Stomach (tissue), 8 donors: ENCODE measurements at regions not wholly inside any gene's neighbourhood (a gene's known extent, or its start where the extent isn't known, plus 50 kb on each side); places are given as distances from the start of the nearest gene placed in this dataset.

ENCODE experiments used
- DNase-seq, 2 donors: peaks; one replicate each; pipeline versions ENCODE4 v3.0.0 to v3.0.0-alpha.2; 2013 to 2019
- H3K27ac ChIP-seq, 5 donors: fragments of 200-600 bp in 4 of 5; sonication (generic) in 4 of 5; one replicate each; pipeline ENCODE4 v1.5.1; 2013 to 2019; ENCODE audit warnings: mild to moderate bottlenecking in 1 of 5, moderate library complexity in 1 of 5
- H3K27me3 ChIP-seq, 3 donors: fragments of 200-600 bp; sonication (generic); one replicate each; pipeline ENCODE4 v1.5.1; 2017 to 2019; ENCODE audit warnings: mixed run types in 1 of 3
- H3K36me3 ChIP-seq, 4 donors: fragments of 200-600 bp; sonication (generic); 1 replicate in 3 of 4; 2 replicates in 1 of 4; pipeline ENCODE4 v1.5.1; 2016 to 2019
- H3K4me1 ChIP-seq, 4 donors: fragments of 200-600 bp; sonication (generic); one replicate each; pipeline ENCODE4 v1.5.1; 2016 to 2019
- H3K4me3 ChIP-seq, 4 donors: fragments of 200-600 bp; sonication (generic) in 3 of 4; one replicate each; pipeline ENCODE4 v1.5.1; 2016 to 2019; ENCODE audit warnings: mild to moderate bottlenecking in 1 of 4
- H3K9me3 ChIP-seq, 4 donors: fragments of 200-600 bp; sonication (generic); one replicate each; pipeline ENCODE4 v1.5.1; 2016 to 2019
- EP300 ChIP-seq: sonication (generic); formaldehyde crosslinking; IDR thresholded peaks from one replicate; pipeline ENCODE4 v1.6.1; 2017; ENCODE audit warnings: antibody characterized with exemption
- POLR2A ChIP-seq, 4 donors: fragments of 450-650 bp; IDR thresholded peaks; one replicate each; pipeline ENCODE4 v1.6.1; 2016; ENCODE audit warnings: antibody characterized with exemption in 4 of 4, control low read depth in 2 of 4, mild to moderate bottlenecking in 1 of 4, moderate library complexity in 1 of 4
- POLR2AphosphoS5 ChIP-seq, 3 donors: sonication (generic); formaldehyde crosslinking; IDR thresholded peaks; one replicate each; pipeline ENCODE4 v1.6.1; 2016; ENCODE audit warnings: antibody characterized with exemption in 3 of 3
- WGBS, 5 donors: extraction: QIAGEN DNeasy Blood & Tissue Kit in 3 of 5; methylation state at CpG; one replicate each; pipeline versions ENCODE4 v1.1.5 to v1.1.7; 2013 to 2018; 5-methylcytosine and 5-hydroxymethylcytosine counted together
- intact Hi-C: fragments of 100-400 bp; cut with DNase I; formaldehyde crosslinking; loops from one replicate; pipeline ENCODE4 v1.15.1; 2023; ENCODE audit warnings: low total_unique reads
- TF ChIP-seq, protein P1 (sequence below), 7 experiments: fragments of 450-650 bp in 4 of 7; fragments of 200-600 bp in 3 of 7; sonication (generic) in 3 of 7; IDR thresholded peaks; one replicate each; pipeline ENCODE4 v1.5.1; 2016 to 2019; ENCODE audit warnings: antibody characterized with exemption in 7 of 7, control low read depth in 2 of 7, mild to moderate bottlenecking in 1 of 7
- donor health status: healthy with polysubstance abuse.
- donor health status: Bipolar disorder and iron deficiency.
- donor health status: healthy.

DNA sequence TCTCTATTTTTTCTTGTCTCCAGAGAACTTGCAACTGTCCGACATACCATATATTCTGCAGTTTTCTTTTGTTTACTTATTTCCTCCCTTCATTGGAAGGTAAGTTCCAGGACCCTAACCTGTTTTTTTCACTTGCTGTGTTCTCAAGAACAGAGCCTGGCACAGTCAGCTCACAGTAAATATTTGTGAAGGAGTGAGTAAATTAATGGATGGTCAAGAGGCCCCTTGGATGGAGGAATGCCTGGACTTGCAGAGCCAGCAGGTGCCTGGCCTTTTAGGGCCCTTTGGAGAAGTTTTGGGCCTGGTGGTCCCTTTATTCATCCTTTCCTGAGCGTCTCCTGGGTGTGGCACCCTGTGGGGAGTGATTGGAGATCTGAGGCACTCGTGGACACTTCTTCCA is 182.1 kb upstream of the POU3F1 start:
- TF ChIP-seq, protein P1, sequence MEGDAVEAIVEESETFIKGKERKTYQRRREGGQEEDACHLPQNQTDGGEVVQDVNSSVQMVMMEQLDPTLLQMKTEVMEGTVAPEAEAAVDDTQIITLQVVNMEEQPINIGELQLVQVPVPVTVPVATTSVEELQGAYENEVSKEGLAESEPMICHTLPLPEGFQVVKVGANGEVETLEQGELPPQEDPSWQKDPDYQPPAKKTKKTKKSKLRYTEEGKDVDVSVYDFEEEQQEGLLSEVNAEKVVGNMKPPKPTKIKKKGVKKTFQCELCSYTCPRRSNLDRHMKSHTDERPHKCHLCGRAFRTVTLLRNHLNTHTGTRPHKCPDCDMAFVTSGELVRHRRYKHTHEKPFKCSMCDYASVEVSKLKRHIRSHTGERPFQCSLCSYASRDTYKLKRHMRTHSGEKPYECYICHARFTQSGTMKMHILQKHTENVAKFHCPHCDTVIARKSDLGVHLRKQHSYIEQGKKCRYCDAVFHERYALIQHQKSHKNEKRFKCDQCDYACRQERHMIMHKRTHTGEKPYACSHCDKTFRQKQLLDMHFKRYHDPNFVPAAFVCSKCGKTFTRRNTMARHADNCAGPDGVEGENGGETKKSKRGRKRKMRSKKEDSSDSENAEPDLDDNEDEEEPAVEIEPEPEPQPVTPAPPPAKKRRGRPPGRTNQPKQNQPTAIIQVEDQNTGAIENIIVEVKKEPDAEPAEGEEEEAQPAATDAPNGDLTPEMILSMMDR (IDR thresholded peaks at IDR 0.05) = no peak
- TF ChIP-seq POLR2A (IDR thresholded peaks at IDR 0.05) = no peak
- no peak for TF ChIP-seq EP300
- TF ChIP-seq POLR2AphosphoS5 (IDR thresholded peaks at IDR 0.05) = no peak
- WGBS, 5 donors = 36 to 64% (median 55%) methylated on average over 3 of the region's 3 CpGs
- H3K27ac ChIP-seq = no peak overlapping the region
- no peak for DNase-seq
- intact Hi-C loops = no loop called here
- H3K27me3 ChIP-seq = no peaks in the 10 kb centered on the region
- no peak overlapping the region for H3K4me3 ChIP-seq
- H3K9me3 ChIP-seq = peaks cover 0 to 7% (median 0%) of the 10 kb centered on the region in 4 donors
- H3K4me1 ChIP-seq = no peaks in the 10 kb centered on the region
- H3K36me3 ChIP-seq = no peaks in the 10 kb centered on the region

DNA sequence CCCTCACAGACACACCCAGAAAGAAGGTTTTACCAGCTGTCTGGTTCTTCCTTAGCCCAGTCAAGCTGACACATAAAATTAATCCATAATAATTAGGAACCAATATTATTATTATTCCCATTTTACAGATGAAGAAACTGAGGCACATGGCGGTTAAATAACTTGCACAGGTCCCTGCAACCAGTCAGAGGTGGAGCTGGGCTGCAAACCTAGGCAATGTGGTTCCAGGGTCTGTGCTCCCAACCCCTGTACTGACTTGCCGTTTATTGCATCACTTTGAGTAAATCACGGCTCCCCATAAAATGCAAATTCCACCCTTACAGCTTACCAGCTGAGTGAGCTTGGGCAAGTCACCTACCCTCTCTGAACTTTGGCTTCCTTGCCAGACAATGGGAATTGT is 179.2 kb upstream of the POU3F1 start:
- WGBS, 5 donors = 85 to 97% (median 90%) methylated on average over 3 of the region's 3 CpGs
- no peak overlapping the region for H3K27ac ChIP-seq
- H3K36me3 ChIP-seq = no peaks in the 10 kb centered on the region
- no peaks in the 10 kb centered on the region for H3K9me3 ChIP-seq
- no peak overlapping the region for H3K4me3 ChIP-seq
- H3K4me1 ChIP-seq = no peaks in the 10 kb centered on the region
- intact Hi-C loops = no loop called here
- no peak for DNase-seq
- TF ChIP-seq POLR2AphosphoS5 (IDR thresholded peaks at IDR 0.05) (no peak), EP300 (no peak), POLR2A (IDR thresholded peaks at IDR 0.05) (no peak)
- TF ChIP-seq, protein P1 (IDR thresholded peaks at IDR 0.05) = no peak
- H3K27me3 ChIP-seq = no peaks in the 10 kb centered on the region

DNA sequence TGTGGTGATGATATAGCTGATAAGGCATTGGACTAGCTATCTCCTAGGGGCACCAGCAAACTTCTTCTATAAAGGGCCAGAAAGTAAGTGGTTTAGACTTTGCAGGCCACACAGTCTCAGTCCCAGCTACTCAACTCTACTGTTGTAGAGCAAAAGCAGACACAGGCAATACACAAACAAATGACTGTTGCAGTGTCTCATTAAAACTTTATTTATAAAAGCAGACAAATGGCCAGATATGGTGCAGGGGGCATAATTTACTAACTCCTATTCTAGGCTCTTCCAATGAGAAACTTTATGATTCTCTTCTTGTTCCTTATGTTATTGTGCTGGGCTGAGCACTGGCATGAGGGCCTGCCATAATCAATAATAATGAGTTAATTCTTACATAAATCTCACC is 176.8 kb upstream of the POU3F1 start:
- intact Hi-C loops = no loop called here
- no peaks in the 10 kb centered on the region for H3K4me1 ChIP-seq
- no peak for TF ChIP-seq POLR2A (IDR thresholded peaks at IDR 0.05)
- TF ChIP-seq POLR2AphosphoS5 (IDR thresholded peaks at IDR 0.05) = no peak
- no peak for TF ChIP-seq EP300
- TF ChIP-seq, protein P1 (IDR thresholded peaks at IDR 0.05) = no peak
- H3K36me3 ChIP-seq = no peaks in the 10 kb centered on the region
- no peaks in the 10 kb centered on the region for H3K9me3 ChIP-seq
- no peak overlapping the region for H3K27ac ChIP-seq
- peaks cover 0 to 11% (median 0%) of the 10 kb centered on the region in 3 donors for H3K27me3 ChIP-seq
- no peak for DNase-seq
- no peak overlapping the region for H3K4me3 ChIP-seq

DNA sequence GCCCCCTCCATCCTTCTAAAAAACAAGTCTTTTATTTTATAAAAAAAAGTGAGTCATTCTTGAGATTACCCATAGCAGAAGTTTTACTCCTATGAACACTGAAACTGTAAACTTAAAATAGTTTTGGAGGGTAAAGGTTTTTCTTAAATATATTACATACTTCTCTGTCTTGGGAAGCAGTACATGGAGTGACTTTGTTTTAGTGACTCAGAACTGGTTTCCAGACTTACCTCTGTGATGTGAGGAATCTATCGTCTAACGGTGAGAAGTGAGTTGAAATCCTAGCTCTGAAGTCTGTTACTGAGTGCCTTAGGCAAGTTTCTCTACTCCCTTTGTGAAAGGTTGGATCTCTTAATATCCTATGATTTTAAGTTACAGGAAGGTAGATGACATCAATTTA is 176.3 kb upstream of the POU3F1 start:
- no peak for DNase-seq
- Histone ChIP-seq H3K27me3 (peaks cover 0 to 16% (median 3%) of the 10 kb centered on the region in 3 donors), H3K4me1 (no peaks in the 10 kb centered on the region), H3K36me3 (no peaks in the 10 kb centered on the region), H3K9me3 (no peaks in the 10 kb centered on the region), H3K4me3 (no peak overlapping the region), H3K27ac (no peak overlapping the region)
- 67 to 83% (median 76%) methylated on average over 2 of the region's 2 CpGs for WGBS, 5 donors
- intact Hi-C loops = no loop called here
- no peak for TF ChIP-seq POLR2AphosphoS5 (IDR thresholded peaks at IDR 0.05)
- TF ChIP-seq, protein P1 (IDR thresholded peaks at IDR 0.05) = no peak
- TF ChIP-seq POLR2A (IDR thresholded peaks at IDR 0.05) = no peak
- TF ChIP-seq EP300 = no peak
